Prostate gland (tissue), 2 donors: ENCODE measurements at regions not wholly inside any gene's neighbourhood (a gene's known extent, or its start where the extent isn't known, plus 50 kb on each side); places are given as distances from the start of the nearest gene placed in this dataset.

Experiments
- CTCF ChIP-seq, 4 experiments: fragments of 200-600 bp in 2 of 4; fragments of 450-650 bp in 2 of 4; sonication (generic) in 2 of 4; IDR thresholded peaks; 1 replicate in 3 of 4; 2 replicates in 1 of 4; pipeline ENCODE4 v1.5.1; 2016 to 2019; ENCODE audit warnings: antibody characterized with exemption in 4 of 4, mild to moderate bottlenecking in 2 of 4, moderate library complexity in 2 of 4
- POLR2A ChIP-seq: fragments of 450-650 bp; IDR thresholded peaks from one replicate; pipeline ENCODE4 v1.6.1; 2016; ENCODE audit warnings: antibody characterized with exemption, mild to moderate bottlenecking
- POLR2AphosphoS5 ChIP-seq: sonication (generic); formaldehyde crosslinking; IDR thresholded peaks from one replicate; pipeline ENCODE4 v1.6.1; 2017; ENCODE audit warnings: antibody characterized with exemption

GRCh38 chr2:51505533-51505932 lies 473.6 kb upstream of the NRXN1 start:
- TF ChIP-seq POLR2AphosphoS5 (no peak), CTCF (IDR thresholded peaks at IDR 0.05) (no peak), POLR2A (no peak)
